C4-2B (cell line): ENCODE measurements at regions not wholly inside any gene's neighbourhood (a gene's known extent, or its start where the extent isn't known, plus 50 kb on each side); places are given as distances from the start of the nearest gene placed in this dataset.

Source experiments
- CTCF ChIP-seq: fragments of 450-650 bp; conservative IDR thresholded peaks from 2 replicates; pipeline ENCODE4 v1.5.1; 2017; ENCODE audit warnings: mild to moderate bottlenecking
- ZFX ChIP-seq: fragments of 450-650 bp; IDR thresholded peaks from 2 replicates; pipeline ENCODE4 v1.6.1; 2017

GRCh38 chrX:148204195-148204594 is 223.1 kb downstream of the FMR1NB start:
- no peak for TF ChIP-seq CTCF
- no peak for TF ChIP-seq ZFX
